Cardiac muscle cell (in vitro differentiated cells and primary cell): ENCODE measurements at regions not wholly inside any gene's neighbourhood (a gene's known extent, or its start where the extent isn't known, plus 50 kb on each side); places are given as distances from the start of the nearest gene placed in this dataset.

Source experiments
- DNase-seq, 2 donors: peaks; one replicate each; pipeline versions ENCODE4 v3.0.0 to v3.0.0-alpha.2; 2010 to 2017; ENCODE audit warnings: low read depth in 1 of 2, low spot score in 1 of 2
- H3K27ac ChIP-seq: fragments of 200-600 bp; sonication (generic); 2 replicates; pipeline ENCODE4 v1.5.1; 2016
- H3K27me3 ChIP-seq: fragments of 200-600 bp; sonication (generic); 2 replicates; pipeline ENCODE4 v1.6.0; 2016; ENCODE audit warnings: control low read depth
- H3K36me3 ChIP-seq: fragments of 200-600 bp; sonication (generic); 2 replicates; pipeline ENCODE4 v1.5.1; 2016; ENCODE audit warnings: control low read depth
- H3K4me1 ChIP-seq: fragments of 200-600 bp; sonication (generic); 2 replicates; pipeline ENCODE4 v1.8.1; 2017; ENCODE audit warnings: low read depth, mild to moderate bottlenecking, mixed run types
- H3K4me3 ChIP-seq: fragments of 200-600 bp; sonication (generic); 2 replicates; pipeline ENCODE4 v1.5.1; 2016; ENCODE audit warnings: mild to moderate bottlenecking
- H3K9me3 ChIP-seq: fragments of 200-600 bp; sonication (generic); 2 replicates; pipeline ENCODE4 v1.5.1; 2017; ENCODE audit warnings: low read depth, mild to moderate bottlenecking, control low read depth
- CTCF ChIP-seq: IDR thresholded peaks from 2 replicates; pipeline ENCODE4 v1.5.1; 2012; ENCODE audit warnings: low read depth, mild to moderate bottlenecking, low read length

- TF ChIP-seq CTCF, result no peak
- no peak for DNase-seq
- Histone ChIP-seq H3K9me3 (no peaks in the 10 kb centered on the region), H3K27ac (no peak overlapping the region), H3K4me3 (no peak overlapping the region), H3K4me1 (no peaks in the 10 kb centered on the region), H3K27me3 (no peaks in the 10 kb centered on the region), H3K36me3 (no peaks in the 10 kb centered on the region)
Measured at GRCh38 chr3:147812186-147812911, 403.2 kb downstream of the ZIC1 start.

- DNase-seq, result no peak
- H3K4me1 ChIP-seq, result no peaks in the 10 kb centered on the region
- no peaks in the 10 kb centered on the region for H3K27me3 ChIP-seq
- no peak overlapping the region for H3K27ac ChIP-seq
- H3K4me3 ChIP-seq, result no peak overlapping the region
- no peaks in the 10 kb centered on the region for H3K36me3 ChIP-seq
- no peaks in the 10 kb centered on the region for H3K9me3 ChIP-seq
- TF ChIP-seq CTCF, result no peak
Measured at GRCh38 chr3:147813256-147813655, 404.1 kb downstream of the ZIC1 start.

GRCh38 chr3:147816752-147817151, 407.6 kb downstream of the ZIC1 start:
- TF ChIP-seq CTCF, result no peak
- H3K4me1 ChIP-seq, result no peaks in the 10 kb centered on the region

GRCh38 chr3:147832611-147833010, 423.4 kb downstream of the ZIC1 start:
- DNase-seq, result no peak
- H3K4me1 ChIP-seq, result no peaks in the 10 kb centered on the region
- TF ChIP-seq CTCF, result no peak

More at GRCh38 chr3:147816752-147817151, 407.6 kb downstream of the ZIC1 start:
- Histone ChIP-seq H3K4me3 (no peak overlapping the region), H3K9me3 (no peaks in the 10 kb centered on the region), H3K36me3 (no peaks in the 10 kb centered on the region), H3K27ac (no peak overlapping the region), H3K27me3 (no peaks in the 10 kb centered on the region)
- peak in 1 of 2 donors; percentile 3 for DNase-seq

GRCh38 chr3:147836330-147836729, 427.2 kb downstream of the ZIC1 start:
- Histone ChIP-seq H3K4me3 (no peak overlapping the region), H3K36me3 (no peaks in the 10 kb centered on the region), H3K27me3 (no peaks in the 10 kb centered on the region), H3K27ac (no peak overlapping the region), H3K9me3 (no peaks in the 10 kb centered on the region), H3K4me1 (no peaks in the 10 kb centered on the region)
- no peak for TF ChIP-seq CTCF
- DNase-seq, result no peak

More at GRCh38 chr3:147832611-147833010, 423.4 kb downstream of the ZIC1 start:
- H3K4me3 ChIP-seq, result no peak overlapping the region
- no peaks in the 10 kb centered on the region for H3K9me3 ChIP-seq
- H3K27ac ChIP-seq, result no peak overlapping the region
- H3K36me3 ChIP-seq, result no peaks in the 10 kb centered on the region
- H3K27me3 ChIP-seq, result no peaks in the 10 kb centered on the region

GRCh38 chr3:147838652-147839051, 429.5 kb downstream of the ZIC1 start:
- peak; percentile 44 for TF ChIP-seq CTCF
- no peaks in the 10 kb centered on the region for H3K4me1 ChIP-seq
- H3K9me3 ChIP-seq, result no peaks in the 10 kb centered on the region
- no peak overlapping the region for H3K4me3 ChIP-seq
- no peak overlapping the region for H3K27ac ChIP-seq
- H3K36me3 ChIP-seq, result no peaks in the 10 kb centered on the region
- H3K27me3 ChIP-seq, result no peaks in the 10 kb centered on the region
- peak in 1 of 2 donors; percentile 44 for DNase-seq
